ENCODE measurements at regions not wholly inside any gene's neighbourhood (a gene's known extent, or its start where the extent isn't known, plus 50 kb on each side); places are given as distances from the start of the nearest gene placed in this dataset.

GRCh38 chr11:36877149-36877548 is 279.1 kb upstream of the RAG2 start:
- TF ChIP-seq CTCF (IDR thresholded peaks at IDR 0.05) = no peak
- no peak for TF ChIP-seq EP300 (IDR thresholded peaks at IDR 0.05)

Measured in ovary (tissue), 3 donors.